ENCODE measurements at regions not wholly inside any gene's neighbourhood (a gene's known extent, or its start where the extent isn't known, plus 50 kb on each side); places are given as distances from the start of the nearest gene placed in this dataset.

DNA sequence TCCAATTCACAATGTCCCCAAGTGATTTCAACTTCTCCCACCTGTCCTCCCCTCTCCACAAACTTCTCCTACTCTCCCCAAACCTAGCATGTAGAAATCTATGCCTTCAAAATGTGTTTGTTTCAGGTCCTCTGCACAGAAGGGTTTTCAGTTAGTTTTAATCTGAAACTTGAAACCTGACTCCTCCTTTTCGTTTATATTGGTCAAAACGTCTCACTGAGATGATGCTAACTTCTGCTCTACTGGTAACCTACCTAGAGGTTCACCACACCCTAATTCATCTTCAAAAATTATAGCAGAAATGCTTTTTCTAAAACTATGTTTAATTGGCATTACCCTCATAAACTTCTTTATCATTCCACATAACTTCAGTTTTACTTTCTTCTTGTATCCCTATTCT is 401.8 kb upstream of the ADAMTS16 start:
- no peak overlapping the region for H3K4me3 ChIP-seq (ENCODE audit: control insufficient read depth, low read depth, low read length)
- TF ChIP-seq, protein P1, sequence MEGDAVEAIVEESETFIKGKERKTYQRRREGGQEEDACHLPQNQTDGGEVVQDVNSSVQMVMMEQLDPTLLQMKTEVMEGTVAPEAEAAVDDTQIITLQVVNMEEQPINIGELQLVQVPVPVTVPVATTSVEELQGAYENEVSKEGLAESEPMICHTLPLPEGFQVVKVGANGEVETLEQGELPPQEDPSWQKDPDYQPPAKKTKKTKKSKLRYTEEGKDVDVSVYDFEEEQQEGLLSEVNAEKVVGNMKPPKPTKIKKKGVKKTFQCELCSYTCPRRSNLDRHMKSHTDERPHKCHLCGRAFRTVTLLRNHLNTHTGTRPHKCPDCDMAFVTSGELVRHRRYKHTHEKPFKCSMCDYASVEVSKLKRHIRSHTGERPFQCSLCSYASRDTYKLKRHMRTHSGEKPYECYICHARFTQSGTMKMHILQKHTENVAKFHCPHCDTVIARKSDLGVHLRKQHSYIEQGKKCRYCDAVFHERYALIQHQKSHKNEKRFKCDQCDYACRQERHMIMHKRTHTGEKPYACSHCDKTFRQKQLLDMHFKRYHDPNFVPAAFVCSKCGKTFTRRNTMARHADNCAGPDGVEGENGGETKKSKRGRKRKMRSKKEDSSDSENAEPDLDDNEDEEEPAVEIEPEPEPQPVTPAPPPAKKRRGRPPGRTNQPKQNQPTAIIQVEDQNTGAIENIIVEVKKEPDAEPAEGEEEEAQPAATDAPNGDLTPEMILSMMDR (IDR thresholded peaks at IDR 0.05; ENCODE audit: control insufficient read depth, insufficient read depth, low read depth, low read length, missing control alignments): no peak
- DNase-seq (ENCODE audit: low read depth): no peak

- TF ChIP-seq, protein P1 (IDR thresholded peaks at IDR 0.05; ENCODE audit: control insufficient read depth, insufficient read depth, low read depth, low read length, missing control alignments): no peak
- DNase-seq (ENCODE audit: low read depth): no peak
- H3K4me3 ChIP-seq (ENCODE audit: control insufficient read depth, low read depth, low read length): no peak overlapping the region
Observed at GRCh38 chr5:4740156-4740555, 400.0 kb upstream of the ADAMTS16 start.

DNA sequence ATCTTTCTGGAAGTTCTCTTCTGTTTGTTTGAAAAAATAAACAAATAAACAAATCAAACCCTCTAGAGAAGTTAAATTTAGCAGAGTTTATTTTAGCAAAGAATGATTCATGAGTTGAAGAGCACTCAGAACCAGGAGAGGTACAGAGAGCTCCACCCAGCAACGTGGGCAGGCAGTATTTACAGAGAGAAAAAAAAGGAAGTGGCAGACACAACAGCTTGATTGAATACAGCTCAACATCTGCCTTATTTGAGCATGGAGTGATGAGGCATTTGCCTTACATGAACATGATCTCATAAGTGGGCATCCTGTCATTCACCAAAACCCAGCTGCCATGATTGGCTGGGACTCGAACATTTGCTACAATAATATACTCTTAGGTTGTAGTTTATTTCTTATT is 381.6 kb upstream of the ADAMTS16 start:
- no peak for DNase-seq (ENCODE audit: low read depth)
- TF ChIP-seq, protein P1 (IDR thresholded peaks at IDR 0.05; ENCODE audit: control insufficient read depth, insufficient read depth, low read depth, low read length, missing control alignments): no peak
- H3K4me3 ChIP-seq (ENCODE audit: control insufficient read depth, low read depth, low read length): no peak overlapping the region

GRCh38 chr5:4758996-4759395 is 381.1 kb upstream of the ADAMTS16 start:
- TF ChIP-seq, protein P1 (IDR thresholded peaks at IDR 0.05; ENCODE audit: control insufficient read depth, insufficient read depth, low read depth, low read length, missing control alignments): no peak

GRCh38 chr5:4762316-4762715 is 377.8 kb upstream of the ADAMTS16 start:
- no peak overlapping the region for H3K4me3 ChIP-seq (ENCODE audit: control insufficient read depth, low read depth, low read length)
- TF ChIP-seq, protein P1 (IDR thresholded peaks at IDR 0.05; ENCODE audit: control insufficient read depth, insufficient read depth, low read depth, low read length, missing control alignments): no peak
- no peak for DNase-seq (ENCODE audit: low read depth)

More at GRCh38 chr5:4758996-4759395, 381.1 kb upstream of the ADAMTS16 start:
- no peak for DNase-seq (ENCODE audit: low read depth)
- H3K4me3 ChIP-seq (ENCODE audit: control insufficient read depth, low read depth, low read length): no peak overlapping the region

- no peak for DNase-seq (ENCODE audit: low read depth)
- TF ChIP-seq, protein P1 (IDR thresholded peaks at IDR 0.05; ENCODE audit: control insufficient read depth, insufficient read depth, low read depth, low read length, missing control alignments): no peak
- no peak overlapping the region for H3K4me3 ChIP-seq (ENCODE audit: control insufficient read depth, low read depth, low read length)
Observed at GRCh38 chr5:4765411-4765810, 374.7 kb upstream of the ADAMTS16 start.

DNA sequence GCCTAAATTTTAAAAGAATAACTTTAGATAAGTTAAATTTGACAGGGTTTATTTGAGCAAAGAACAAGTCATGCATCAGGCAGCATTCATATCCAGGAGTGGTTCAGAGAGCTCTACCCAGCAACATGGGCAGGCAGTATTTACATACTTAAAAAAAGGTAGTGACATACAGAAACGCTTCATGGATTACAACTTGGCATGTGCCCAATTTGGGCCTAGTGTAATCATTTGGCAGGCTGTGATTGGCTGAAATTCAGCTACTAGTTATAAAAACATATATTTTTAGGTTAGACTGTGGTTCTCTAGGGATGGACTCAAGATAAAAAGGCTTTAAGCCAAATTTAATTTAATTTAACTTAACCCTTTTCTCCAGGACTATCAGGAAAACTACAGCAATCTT is 374.0 kb upstream of the ADAMTS16 start:
- H3K4me3 ChIP-seq (ENCODE audit: control insufficient read depth, low read depth, low read length): no peak overlapping the region
- DNase-seq (ENCODE audit: low read depth): no peak
- TF ChIP-seq, protein P1 (IDR thresholded peaks at IDR 0.05; ENCODE audit: control insufficient read depth, insufficient read depth, low read depth, low read length, missing control alignments): no peak

Measured in AG09309 (cell line).